ENCODE measurements at regions not wholly inside any gene's neighbourhood (a gene's known extent, or its start where the extent isn't known, plus 50 kb on each side); places are given as distances from the start of the nearest gene placed in this dataset.
"Not testable (repeated sequence)": the region's sequence is repeated elsewhere in the genome, so short reads cannot be mapped to it uniquely, and the experiment has no call there.

- H3K4me3 ChIP-seq (ENCODE audit: low read length) = no peak overlapping the region
- DNase-seq (ENCODE audit: low read depth) = no peak
- TF ChIP-seq, protein P1, sequence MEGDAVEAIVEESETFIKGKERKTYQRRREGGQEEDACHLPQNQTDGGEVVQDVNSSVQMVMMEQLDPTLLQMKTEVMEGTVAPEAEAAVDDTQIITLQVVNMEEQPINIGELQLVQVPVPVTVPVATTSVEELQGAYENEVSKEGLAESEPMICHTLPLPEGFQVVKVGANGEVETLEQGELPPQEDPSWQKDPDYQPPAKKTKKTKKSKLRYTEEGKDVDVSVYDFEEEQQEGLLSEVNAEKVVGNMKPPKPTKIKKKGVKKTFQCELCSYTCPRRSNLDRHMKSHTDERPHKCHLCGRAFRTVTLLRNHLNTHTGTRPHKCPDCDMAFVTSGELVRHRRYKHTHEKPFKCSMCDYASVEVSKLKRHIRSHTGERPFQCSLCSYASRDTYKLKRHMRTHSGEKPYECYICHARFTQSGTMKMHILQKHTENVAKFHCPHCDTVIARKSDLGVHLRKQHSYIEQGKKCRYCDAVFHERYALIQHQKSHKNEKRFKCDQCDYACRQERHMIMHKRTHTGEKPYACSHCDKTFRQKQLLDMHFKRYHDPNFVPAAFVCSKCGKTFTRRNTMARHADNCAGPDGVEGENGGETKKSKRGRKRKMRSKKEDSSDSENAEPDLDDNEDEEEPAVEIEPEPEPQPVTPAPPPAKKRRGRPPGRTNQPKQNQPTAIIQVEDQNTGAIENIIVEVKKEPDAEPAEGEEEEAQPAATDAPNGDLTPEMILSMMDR (conservative IDR thresholded peaks at IDR 0.05; ENCODE audit: low read depth, low read length) = no peak
Measured at GRCh38 chr17:54439816-54440215, 460.8 kb upstream of the TOM1L1 start.

DNA sequence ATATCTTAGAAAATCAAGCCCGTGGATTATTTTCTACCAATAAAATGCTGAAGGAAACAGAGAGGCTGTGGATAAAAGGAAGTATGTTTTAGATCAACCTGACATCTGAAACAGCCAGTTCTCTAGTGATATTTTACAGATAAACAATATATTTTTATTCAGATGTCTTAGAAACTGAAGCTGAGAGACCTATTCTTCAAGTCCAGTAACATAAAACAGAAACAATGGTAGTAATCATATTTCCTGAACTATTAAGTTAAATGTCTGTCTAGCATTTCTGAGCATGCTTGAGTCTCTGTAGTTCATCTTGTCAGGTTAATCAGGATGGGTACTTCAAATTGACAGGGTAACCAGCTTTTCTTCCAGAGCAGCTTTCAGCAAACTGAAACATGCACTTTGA, 449.6 kb upstream of the TOM1L1 start:
- H3K4me3 ChIP-seq (ENCODE audit: low read length) = no peak overlapping the region
- TF ChIP-seq, protein P1 (conservative IDR thresholded peaks at IDR 0.05; ENCODE audit: low read depth, low read length) = no peak
- DNase-seq (ENCODE audit: low read depth) = no peak

DNA sequence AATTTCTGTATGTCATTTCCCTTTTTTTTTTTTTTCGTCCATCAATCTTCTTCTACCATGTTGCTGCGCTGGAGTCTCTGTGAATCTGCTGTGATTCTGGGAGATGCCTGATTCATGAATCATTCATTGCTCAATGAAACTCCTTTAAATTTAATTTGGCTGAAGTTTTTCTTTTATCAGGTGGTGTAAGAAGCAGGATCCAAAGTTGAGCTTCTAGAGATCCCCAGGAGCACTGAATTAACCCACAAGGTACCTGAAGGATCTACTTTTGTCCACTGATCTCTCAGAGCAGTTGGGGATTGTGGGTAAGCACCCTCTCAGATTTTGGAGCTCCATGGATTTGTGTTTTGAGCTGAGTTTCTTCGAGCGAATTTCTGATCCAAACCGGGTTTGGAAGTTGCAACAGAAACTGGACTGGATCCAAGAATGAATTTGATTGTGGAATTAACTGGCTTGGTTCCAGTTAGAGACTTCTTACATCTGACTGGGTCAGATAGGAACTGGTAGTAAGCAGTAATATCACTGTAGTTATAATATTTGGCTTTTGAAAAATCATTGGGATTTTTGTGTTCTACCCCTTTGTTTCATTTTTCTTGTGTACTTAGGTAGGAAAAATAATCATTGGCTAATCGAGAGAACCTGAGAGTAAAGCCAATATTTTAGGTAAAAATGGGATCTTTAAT, 447.8 kb upstream of the TOM1L1 start:
- TF ChIP-seq, protein P1 (conservative IDR thresholded peaks at IDR 0.05; ENCODE audit: low read depth, low read length) = no peak
- no peak for DNase-seq (ENCODE audit: low read depth)
- H3K4me3 ChIP-seq (ENCODE audit: low read length) = no peak overlapping the region

DNA sequence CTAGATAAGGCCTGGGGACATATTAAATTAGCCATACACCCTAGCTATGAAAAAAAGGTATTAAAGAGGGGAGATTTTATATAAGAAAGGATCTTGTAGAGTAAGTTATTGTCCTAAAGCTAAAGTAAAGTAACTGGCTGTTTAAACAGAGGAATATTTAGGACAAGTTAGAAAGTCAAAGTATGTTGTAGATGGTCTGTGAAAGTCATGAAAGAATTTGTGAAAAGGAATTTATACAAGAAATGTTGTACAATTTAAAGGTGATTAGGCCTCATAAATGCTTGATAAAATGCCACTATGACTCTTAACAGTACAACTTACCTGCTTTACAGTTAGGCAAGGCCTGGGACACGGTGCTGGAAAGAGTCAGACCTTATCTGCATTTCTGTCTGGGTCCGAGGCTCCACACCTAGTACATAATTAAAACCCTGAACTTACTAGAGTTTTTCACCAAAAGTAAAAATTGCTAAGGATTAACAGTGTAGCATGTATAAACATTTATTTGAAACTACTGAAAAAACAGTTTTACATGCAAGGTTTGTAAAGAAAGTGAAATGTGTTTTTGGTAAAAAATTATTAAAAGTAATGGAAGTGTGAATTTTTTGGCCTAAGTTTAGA, 445.3 kb upstream of the TOM1L1 start:
- TF ChIP-seq, protein P1 (conservative IDR thresholded peaks at IDR 0.05; ENCODE audit: low read depth, low read length) = no peak
- H3K4me3 ChIP-seq (ENCODE audit: low read length) = no peak overlapping the region
- DNase-seq (ENCODE audit: low read depth) = no peak

DNA sequence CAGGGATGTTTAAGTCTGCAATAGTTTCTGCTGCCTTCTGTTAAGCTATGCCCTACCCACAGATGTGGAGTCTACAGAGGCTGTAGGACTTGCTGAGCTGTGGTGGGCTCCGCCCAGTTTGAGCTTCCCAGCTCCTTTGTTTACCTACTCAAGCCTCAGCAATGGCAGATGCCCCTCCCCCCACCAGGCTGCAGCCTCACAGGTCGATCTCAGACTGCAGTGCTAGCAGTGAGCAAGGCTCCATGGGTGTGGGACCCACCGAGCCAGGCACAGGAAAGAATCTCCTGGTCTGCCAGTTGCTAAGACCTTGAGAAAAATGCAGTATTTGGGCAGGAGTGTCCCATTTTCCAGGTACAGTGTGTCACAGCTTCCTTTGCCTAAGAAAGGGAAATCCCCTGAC, 435.2 kb upstream of the TOM1L1 start:
- DNase-seq (ENCODE audit: low read depth); H3K4me3 ChIP-seq (ENCODE audit: low read length): not testable (repeated sequence)

DNA sequence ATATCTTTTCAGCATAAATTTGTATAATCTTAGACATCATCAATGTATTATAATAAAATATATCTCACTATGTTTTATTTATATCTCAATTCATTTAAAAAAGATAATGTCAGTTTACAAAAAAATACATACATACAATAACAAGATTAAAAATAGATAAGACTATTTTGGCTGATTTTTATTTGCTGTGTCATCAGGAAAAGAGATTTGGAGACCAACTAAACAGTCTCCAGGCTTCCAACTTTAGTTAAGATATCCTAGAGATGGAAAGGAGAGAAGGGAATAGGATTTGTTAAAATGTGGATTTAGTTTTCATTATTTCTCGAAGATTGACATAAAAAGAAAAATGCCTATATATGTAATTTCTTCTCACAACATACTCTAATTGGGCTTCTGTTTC, 433.8 kb upstream of the TOM1L1 start:
- TF ChIP-seq, protein P1 (conservative IDR thresholded peaks at IDR 0.05; ENCODE audit: low read depth, low read length) = no peak
- H3K4me3 ChIP-seq (ENCODE audit: low read length) = no peak overlapping the region
- DNase-seq (ENCODE audit: low read depth) = no peak

DNA sequence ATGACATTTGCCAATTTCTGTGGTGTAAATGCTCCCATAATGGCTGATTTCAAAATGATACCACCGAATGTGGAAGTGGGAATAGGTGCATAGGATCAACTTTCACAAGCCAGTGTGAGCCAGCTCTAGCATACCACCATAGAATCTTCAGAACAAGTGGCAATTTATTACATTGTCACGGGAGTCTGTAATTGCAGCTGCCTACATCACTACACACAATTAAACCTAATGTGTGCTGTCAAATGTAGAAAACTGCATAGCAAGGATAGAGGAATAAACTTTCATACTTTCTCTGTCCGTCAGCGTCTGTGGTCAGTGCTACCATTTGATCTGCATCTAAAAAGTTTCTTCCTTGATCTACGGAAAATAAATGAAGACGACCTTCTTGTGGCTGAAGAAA, 417.8 kb upstream of the TOM1L1 start:
- no peak overlapping the region for H3K4me3 ChIP-seq (ENCODE audit: low read length)
- TF ChIP-seq, protein P1 (conservative IDR thresholded peaks at IDR 0.05; ENCODE audit: low read depth, low read length) = no peak
- no peak for DNase-seq (ENCODE audit: low read depth)
